ENCODE measurements at regions not wholly inside any gene's neighbourhood (a gene's known extent, or its start where the extent isn't known, plus 50 kb on each side); places are given as distances from the start of the nearest gene placed in this dataset.

DNA sequence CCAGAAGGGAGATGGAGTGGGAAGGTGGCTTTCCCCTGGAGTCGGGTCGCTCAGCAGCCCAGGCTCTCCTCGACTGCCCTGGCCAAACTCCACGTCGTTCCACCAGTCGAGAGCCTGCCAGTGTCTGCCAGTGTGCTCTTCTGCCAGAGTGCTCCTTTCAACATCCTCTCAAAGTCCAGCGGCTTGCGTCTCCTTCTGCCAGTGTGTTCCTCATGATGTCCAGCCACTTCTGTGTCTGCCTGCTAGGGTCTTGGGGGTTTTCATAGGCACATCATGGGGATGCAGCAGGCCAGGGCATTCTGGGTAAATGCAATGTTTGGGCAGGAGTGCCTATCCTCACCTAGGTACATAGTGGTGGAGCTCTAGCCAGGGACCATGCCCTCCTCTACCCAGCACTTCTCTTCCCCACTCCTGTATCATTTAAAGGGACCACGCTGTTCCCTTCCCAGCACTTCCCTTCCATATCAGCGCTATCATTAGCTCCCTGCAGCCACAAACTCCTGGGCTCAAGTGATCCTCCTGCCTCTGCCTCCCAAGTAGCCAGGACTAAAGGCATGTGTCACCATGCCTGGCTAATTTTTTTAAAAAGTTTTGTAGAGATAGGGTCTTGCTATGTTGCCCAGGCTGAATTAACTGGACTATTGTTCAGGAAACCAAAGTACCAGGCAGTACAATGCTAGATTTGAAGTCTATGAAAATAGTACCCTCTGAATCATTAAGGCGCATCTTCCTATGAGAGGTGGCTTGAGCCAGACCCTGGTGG, 62.9 kb upstream of the CLDN5 start:
- Histone ChIP-seq H3K27ac (no peak overlapping the region), H3K27me3 (no peaks in the 10 kb centered on the region), H3K4me3 (no peak overlapping the region), H3K36me3 (no peaks in the 10 kb centered on the region), H3K9me3 (no peaks in the 10 kb centered on the region), H3K4me1 (no peaks in the 10 kb centered on the region)
- DNase-seq (no peak), ATAC-seq (no peak)
- intact Hi-C loops (cut with DNase I; ENCODE audit: low total_unique reads), result no loop called here
- TF ChIP-seq, protein P1, sequence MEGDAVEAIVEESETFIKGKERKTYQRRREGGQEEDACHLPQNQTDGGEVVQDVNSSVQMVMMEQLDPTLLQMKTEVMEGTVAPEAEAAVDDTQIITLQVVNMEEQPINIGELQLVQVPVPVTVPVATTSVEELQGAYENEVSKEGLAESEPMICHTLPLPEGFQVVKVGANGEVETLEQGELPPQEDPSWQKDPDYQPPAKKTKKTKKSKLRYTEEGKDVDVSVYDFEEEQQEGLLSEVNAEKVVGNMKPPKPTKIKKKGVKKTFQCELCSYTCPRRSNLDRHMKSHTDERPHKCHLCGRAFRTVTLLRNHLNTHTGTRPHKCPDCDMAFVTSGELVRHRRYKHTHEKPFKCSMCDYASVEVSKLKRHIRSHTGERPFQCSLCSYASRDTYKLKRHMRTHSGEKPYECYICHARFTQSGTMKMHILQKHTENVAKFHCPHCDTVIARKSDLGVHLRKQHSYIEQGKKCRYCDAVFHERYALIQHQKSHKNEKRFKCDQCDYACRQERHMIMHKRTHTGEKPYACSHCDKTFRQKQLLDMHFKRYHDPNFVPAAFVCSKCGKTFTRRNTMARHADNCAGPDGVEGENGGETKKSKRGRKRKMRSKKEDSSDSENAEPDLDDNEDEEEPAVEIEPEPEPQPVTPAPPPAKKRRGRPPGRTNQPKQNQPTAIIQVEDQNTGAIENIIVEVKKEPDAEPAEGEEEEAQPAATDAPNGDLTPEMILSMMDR (IDR thresholded peaks at IDR 0.05 in 4 of 5, conservative IDR thresholded peaks at IDR 0.05 in 1 of 5), result no peak
- no peak for TF ChIP-seq POLR2A (IDR thresholded peaks at IDR 0.05)
- in situ Hi-C loops (cut with MboI; ENCODE audit: low sequenced_read_pairs in 4 of 4), result no loop called here

DNA sequence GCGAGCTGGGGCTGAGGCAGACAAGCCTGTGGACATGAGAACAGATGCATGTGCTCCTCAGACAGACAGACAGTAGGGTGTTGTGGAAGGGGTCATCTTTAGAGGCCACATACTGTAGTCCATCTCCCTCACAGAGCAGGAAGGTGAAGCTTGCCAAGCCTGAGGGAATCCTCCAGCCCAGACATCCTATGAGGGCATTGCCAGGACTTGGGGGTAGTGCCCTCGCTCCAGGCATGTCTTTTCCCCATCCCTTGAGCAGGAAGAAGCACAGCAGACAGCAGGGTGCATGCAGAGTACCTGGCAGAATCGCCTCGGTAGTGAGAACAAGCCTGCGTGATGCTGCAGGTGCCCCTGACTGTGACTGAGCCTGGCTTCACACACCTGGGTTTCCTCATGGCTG, 66.5 kb upstream of the CLDN5 start:
- no peak for DNase-seq
- in situ Hi-C loops (cut with MboI; ENCODE audit: low sequenced_read_pairs in 4 of 4) (no loop called here), intact Hi-C loops (cut with DNase I; ENCODE audit: low total_unique reads) (no loop called here)
- no peak for TF ChIP-seq POLR2A (IDR thresholded peaks at IDR 0.05)
- TF ChIP-seq, protein P1 (IDR thresholded peaks at IDR 0.05 in 4 of 5, conservative IDR thresholded peaks at IDR 0.05 in 1 of 5), result no peak
- no peaks in the 10 kb centered on the region for H3K27me3 ChIP-seq
- H3K4me1 ChIP-seq, result no peaks in the 10 kb centered on the region
- H3K9me3 ChIP-seq, result no peaks in the 10 kb centered on the region
- H3K36me3 ChIP-seq, result no peaks in the 10 kb centered on the region
- no peak for ATAC-seq
- no peak overlapping the region for H3K4me3 ChIP-seq
- no peak overlapping the region for H3K27ac ChIP-seq

DNA sequence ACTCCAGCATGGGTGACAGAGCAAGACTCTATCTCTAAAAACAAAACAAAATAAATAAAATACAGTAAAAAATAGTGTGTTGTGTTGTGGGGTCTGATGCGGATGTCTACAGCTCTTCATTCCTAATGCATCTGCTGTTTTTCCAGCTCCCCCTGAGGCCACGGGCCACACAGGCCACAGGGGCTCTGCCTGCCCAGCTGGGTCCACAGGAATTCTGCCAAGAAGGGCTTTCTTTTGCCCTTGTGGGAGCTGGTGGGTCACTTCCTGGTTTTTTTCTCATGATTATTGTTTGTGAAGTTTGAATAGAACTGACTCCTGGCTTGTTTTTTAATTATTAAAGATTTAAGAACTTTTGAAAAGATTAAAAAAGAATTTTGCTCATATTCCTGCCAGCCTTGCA, 67.4 kb upstream of the CLDN5 start:
- H3K27ac ChIP-seq, result no peak overlapping the region
- no peaks in the 10 kb centered on the region for H3K36me3 ChIP-seq
- no peak overlapping the region for H3K4me3 ChIP-seq
- H3K9me3 ChIP-seq, result no peaks in the 10 kb centered on the region
- ATAC-seq (no peak), DNase-seq (no peak)
- in situ Hi-C loops (cut with MboI; ENCODE audit: low sequenced_read_pairs in 4 of 4), result no loop called here
- intact Hi-C loops (cut with DNase I; ENCODE audit: low total_unique reads), result no loop called here
- no peaks in the 10 kb centered on the region for H3K27me3 ChIP-seq
- H3K4me1 ChIP-seq, result no peaks in the 10 kb centered on the region
- TF ChIP-seq, protein P1 (IDR thresholded peaks at IDR 0.05 in 4 of 5, conservative IDR thresholded peaks at IDR 0.05 in 1 of 5), result no peak
- TF ChIP-seq POLR2A (IDR thresholded peaks at IDR 0.05), result no peak

DNA sequence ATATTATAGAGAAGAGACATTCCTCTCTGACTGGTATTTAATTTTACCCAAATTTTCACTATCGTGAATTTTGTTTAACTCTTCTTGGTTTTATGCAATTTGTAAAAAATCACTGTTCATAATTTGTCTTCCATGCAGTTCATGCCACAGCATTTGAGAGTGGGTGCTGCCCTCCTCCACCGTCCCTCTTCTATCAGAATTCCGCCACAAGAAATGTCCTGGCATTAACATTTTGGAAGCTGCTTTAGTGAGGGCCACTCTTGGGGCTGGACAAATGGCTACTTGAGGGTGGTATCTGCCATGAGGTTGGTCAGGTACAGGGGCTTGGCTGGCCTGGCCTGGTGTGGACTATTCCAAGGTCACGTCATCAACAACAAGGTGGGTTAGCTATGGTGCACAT, 68.3 kb upstream of the CLDN5 start:
- no peaks in the 10 kb centered on the region for H3K9me3 ChIP-seq
- H3K4me3 ChIP-seq, result no peak overlapping the region
- intact Hi-C loops (cut with DNase I; ENCODE audit: low total_unique reads), result no loop called here
- ATAC-seq (no peak), DNase-seq (no peak)
- H3K36me3 ChIP-seq, result no peaks in the 10 kb centered on the region
- no peak overlapping the region for H3K27ac ChIP-seq
- no peaks in the 10 kb centered on the region for H3K27me3 ChIP-seq
- TF ChIP-seq, protein P1 (IDR thresholded peaks at IDR 0.05 in 4 of 5, conservative IDR thresholded peaks at IDR 0.05 in 1 of 5), result no peak
- no peak for TF ChIP-seq POLR2A (IDR thresholded peaks at IDR 0.05)
- in situ Hi-C loops (cut with MboI; ENCODE audit: low sequenced_read_pairs in 4 of 4), result no loop called here
- no peaks in the 10 kb centered on the region for H3K4me1 ChIP-seq

Data from gastrocnemius medialis (tissue), 4 donors.